ENCODE measurements at regions not wholly inside any gene's neighbourhood (a gene's known extent, or its start where the extent isn't known, plus 50 kb on each side); places are given as distances from the start of the nearest gene placed in this dataset.

DNA sequence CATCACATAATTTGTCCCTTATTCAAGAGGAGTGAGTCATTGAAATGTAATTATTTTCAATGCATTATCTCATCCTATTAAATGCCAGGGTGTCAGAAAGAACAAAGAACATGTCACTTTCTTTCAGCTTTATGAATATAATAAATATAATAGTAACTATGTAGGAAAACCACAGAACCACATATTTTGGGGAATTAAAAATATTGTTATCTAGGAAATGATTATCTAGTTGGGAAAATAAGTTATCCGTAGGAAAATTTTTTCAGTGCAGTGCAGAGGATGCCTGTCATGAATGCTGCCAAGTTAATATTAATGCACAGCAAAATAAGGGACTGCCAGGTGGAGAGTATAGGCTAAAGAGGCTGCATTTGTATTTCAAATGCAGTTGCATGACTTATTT is 844.8 kb downstream of the MAT2B start:
- Histone ChIP-seq H3K4me2 (replicated peaks; ENCODE audit: low read depth, low read length, poor library complexity, severe bottlenecking) (no peak overlapping the region), H4K20me1 (ENCODE audit: control insufficient read depth, insufficient read depth, low read length, poor library complexity, severe bottlenecking) (no peaks in the 10 kb centered on the region), H3K27me3 (replicated peaks in 1 of 4; ENCODE audit: control extremely low read depth in 1 of 4, control insufficient read depth in 3 of 4, insufficient read depth in 4 of 4, low read length in 3 of 4) (no peaks in the 10 kb centered on the region), H3K27ac (ENCODE audit: low read length in 2 of 2) (no peak overlapping the region), H2AFZ (ENCODE audit: insufficient read depth, low read depth, low read length, poor library complexity, severe bottlenecking) (no peak overlapping the region), H3K9ac (ENCODE audit: low read length) (no peak overlapping the region), H3K4me1 (ENCODE audit: control insufficient read depth in 2 of 2, insufficient read depth in 2 of 2, low read length in 2 of 2) (no peaks in the 10 kb centered on the region), H3K79me2 (ENCODE audit: control insufficient read depth, insufficient read depth, low read length) (no peaks in the 10 kb centered on the region), H3K4me3 (ENCODE audit: control extremely low read depth in 1 of 5, extremely low read depth in 1 of 5, insufficient read depth in 1 of 5, low read depth in 2 of 5, low read length in 4 of 5) (no peak overlapping the region), H3K36me3 (replicated peaks in 1 of 2; ENCODE audit: control extremely low read depth in 1 of 2, control insufficient read depth in 1 of 2, extremely low read depth in 1 of 2, insufficient read depth in 2 of 2, low read length in 1 of 2) (no peaks in the 10 kb centered on the region), H3K9me3 (ENCODE audit: control extremely low read depth in 1 of 3, control insufficient read depth in 2 of 3, insufficient read depth in 1 of 3, low read length in 2 of 3) (no peaks in the 10 kb centered on the region)
- no peak overlapping the region for H3K27ac Mint-ChIP-seq
- ChIA-PET CTCF (no interaction called here), POLR2A (no interaction called here)
- TF ChIP-seq, protein P1, sequence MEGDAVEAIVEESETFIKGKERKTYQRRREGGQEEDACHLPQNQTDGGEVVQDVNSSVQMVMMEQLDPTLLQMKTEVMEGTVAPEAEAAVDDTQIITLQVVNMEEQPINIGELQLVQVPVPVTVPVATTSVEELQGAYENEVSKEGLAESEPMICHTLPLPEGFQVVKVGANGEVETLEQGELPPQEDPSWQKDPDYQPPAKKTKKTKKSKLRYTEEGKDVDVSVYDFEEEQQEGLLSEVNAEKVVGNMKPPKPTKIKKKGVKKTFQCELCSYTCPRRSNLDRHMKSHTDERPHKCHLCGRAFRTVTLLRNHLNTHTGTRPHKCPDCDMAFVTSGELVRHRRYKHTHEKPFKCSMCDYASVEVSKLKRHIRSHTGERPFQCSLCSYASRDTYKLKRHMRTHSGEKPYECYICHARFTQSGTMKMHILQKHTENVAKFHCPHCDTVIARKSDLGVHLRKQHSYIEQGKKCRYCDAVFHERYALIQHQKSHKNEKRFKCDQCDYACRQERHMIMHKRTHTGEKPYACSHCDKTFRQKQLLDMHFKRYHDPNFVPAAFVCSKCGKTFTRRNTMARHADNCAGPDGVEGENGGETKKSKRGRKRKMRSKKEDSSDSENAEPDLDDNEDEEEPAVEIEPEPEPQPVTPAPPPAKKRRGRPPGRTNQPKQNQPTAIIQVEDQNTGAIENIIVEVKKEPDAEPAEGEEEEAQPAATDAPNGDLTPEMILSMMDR (IDR thresholded peaks at IDR 0.05): no peak
- no peak for TF ChIP-seq EZH2 (IDR thresholded peaks at IDR 0.05; ENCODE audit: borderline replicate concordance, insufficient read depth, low read depth, low read length, poor library complexity, severe bottlenecking)
- no peak for ATAC-seq (ENCODE audit: low read depth)
- DNase-seq: no peak
- 100% methylated on average over 1 of the region's 1 CpG for WGBS (ENCODE audit: insufficient coverage)
- no peaks in the 10 kb centered on the region for H3K4me1 Mint-ChIP-seq
- H3K4me3 Mint-ChIP-seq: no peak overlapping the region
- no peaks in the 10 kb centered on the region for H3K27me3 Mint-ChIP-seq
- intact Hi-C loops (cut with micrococcal nuclease): no loop called here
- H3K9me3 Mint-ChIP-seq (ENCODE audit: insufficient read depth): no peaks in the 10 kb centered on the region

DNA sequence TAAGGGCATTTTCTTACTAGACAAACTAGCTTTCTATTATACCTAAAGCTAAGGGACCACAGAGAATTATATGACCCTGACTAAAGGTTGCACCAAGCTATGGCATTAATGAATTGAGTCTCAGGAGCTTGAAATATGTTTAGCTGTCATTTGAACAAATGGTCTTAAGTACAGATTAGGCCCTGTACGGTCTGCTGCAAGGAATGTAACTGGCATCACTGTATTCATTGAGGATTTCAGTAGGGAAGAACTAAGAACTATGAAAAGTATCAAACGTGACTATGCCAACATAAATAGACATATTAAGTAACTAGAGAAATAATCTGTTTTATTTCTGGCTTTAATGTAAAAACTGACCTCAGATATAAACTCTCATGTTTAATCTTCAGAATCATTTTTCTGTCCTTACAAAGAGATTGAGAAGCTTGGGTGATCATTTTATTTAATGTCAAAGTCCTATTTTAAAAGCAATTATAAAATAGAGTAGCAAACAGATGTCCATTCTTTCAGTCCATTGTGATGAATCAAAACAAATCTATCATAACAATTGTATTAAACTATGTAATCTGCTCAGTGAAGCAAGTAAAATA is 845.9 kb downstream of the MAT2B start:
- Mint-ChIP-seq H3K4me1 (no peaks in the 10 kb centered on the region), H3K27me3 (no peaks in the 10 kb centered on the region), H3K27ac (no peak overlapping the region), H3K4me3 (no peak overlapping the region), H3K9me3 (ENCODE audit: insufficient read depth) (no peaks in the 10 kb centered on the region)
- 80% methylated on average over 1 of the region's 2 CpGs for WGBS (ENCODE audit: insufficient coverage)
- Histone ChIP-seq H4K20me1 (ENCODE audit: control insufficient read depth, insufficient read depth, low read length, poor library complexity, severe bottlenecking) (no peaks in the 10 kb centered on the region), H3K4me3 (ENCODE audit: control extremely low read depth in 1 of 5, extremely low read depth in 1 of 5, insufficient read depth in 1 of 5, low read depth in 2 of 5, low read length in 4 of 5) (no peak overlapping the region), H3K27me3 (replicated peaks in 1 of 4; ENCODE audit: control extremely low read depth in 1 of 4, control insufficient read depth in 3 of 4, insufficient read depth in 4 of 4, low read length in 3 of 4) (no peaks in the 10 kb centered on the region), H3K79me2 (ENCODE audit: control insufficient read depth, insufficient read depth, low read length) (no peaks in the 10 kb centered on the region), H3K4me1 (ENCODE audit: control insufficient read depth in 2 of 2, insufficient read depth in 2 of 2, low read length in 2 of 2) (no peaks in the 10 kb centered on the region), H2AFZ (ENCODE audit: insufficient read depth, low read depth, low read length, poor library complexity, severe bottlenecking) (no peak overlapping the region), H3K27ac (ENCODE audit: low read length in 2 of 2) (no peak overlapping the region), H3K36me3 (replicated peaks in 1 of 2; ENCODE audit: control extremely low read depth in 1 of 2, control insufficient read depth in 1 of 2, extremely low read depth in 1 of 2, insufficient read depth in 2 of 2, low read length in 1 of 2) (no peaks in the 10 kb centered on the region), H3K9ac (ENCODE audit: low read length) (no peak overlapping the region), H3K9me3 (ENCODE audit: control extremely low read depth in 1 of 3, control insufficient read depth in 2 of 3, insufficient read depth in 1 of 3, low read length in 2 of 3) (no peaks in the 10 kb centered on the region), H3K4me2 (replicated peaks; ENCODE audit: low read depth, low read length, poor library complexity, severe bottlenecking) (no peak overlapping the region)
- TF ChIP-seq, protein P1 (IDR thresholded peaks at IDR 0.05): no peak
- no peak for TF ChIP-seq EZH2 (IDR thresholded peaks at IDR 0.05; ENCODE audit: borderline replicate concordance, insufficient read depth, low read depth, low read length, poor library complexity, severe bottlenecking)
- CTCF ChIA-PET: no interaction called here
- intact Hi-C loops (cut with micrococcal nuclease): no loop called here
- POLR2A ChIA-PET: no interaction called here
- DNase-seq (no peak), ATAC-seq (ENCODE audit: low read depth) (no peak)
